GM13976 (cell line): ENCODE measurements at regions not wholly inside any gene's neighbourhood (a gene's known extent, or its start where the extent isn't known, plus 50 kb on each side); places are given as distances from the start of the nearest gene placed in this dataset.
"Not testable (repeated sequence)": the region's sequence is repeated elsewhere in the genome, so short reads cannot be mapped to it uniquely, and the experiment has no call there.

ENCODE experiments used
- DNase-seq: peaks from one replicate; pipeline ENCODE4 v3.0.0; 2012; ENCODE audit warnings: low spot score
- CTCF ChIP-seq: IDR thresholded peaks from 2 replicates; pipeline ENCODE4 v1.5.1; 2012; ENCODE audit warnings: borderline replicate concordance, mild to moderate bottlenecking; ENCODE audit not compliant: insufficient read depth; ENCODE audit errors: extremely low read depth, missing control alignments, control extremely low read depth
- in situ Hi-C: fragments of 300-500 bp; cut with MboI; formaldehyde crosslinking; loops from one replicate; pipeline ENCODE4 v1.12.0; 2022; ENCODE audit warnings: low sequenced_read_pairs, mixed read lengths, inconsistent platforms; ENCODE audit not compliant: unreplicated experiment

- DNase-seq = no peak
- TF ChIP-seq CTCF = no peak
- in situ Hi-C loops = loop anchor here (25.0 kb wide), 1 partner anchor 204 kb away; the partner anchor contains the start of gene RUSF1
Measured at GRCh38 chr16:31715915-31716314, 157.7 kb upstream of the ZNF267 start.

- TF ChIP-seq CTCF = no peak
- no peak for DNase-seq
- in situ Hi-C loops = loop anchor here (25.0 kb wide), 1 partner anchor 207 kb away; the partner anchor contains the start of gene RUSF1
Measured at GRCh38 chr16:31718998-31719397, 154.6 kb upstream of the ZNF267 start.

- no peak for TF ChIP-seq CTCF
- in situ Hi-C loops = no loop called here
Measured at GRCh38 chr16:31727553-31727952, 146.1 kb upstream of the ZNF267 start.

GRCh38 chr16:31734265-31734664 lies 139.3 kb upstream of the ZNF267 start:
- in situ Hi-C loops = no loop called here
- no peak for TF ChIP-seq CTCF

More at GRCh38 chr16:31727553-31727952, 146.1 kb upstream of the ZNF267 start:
- DNase-seq = no peak

GRCh38 chr16:31745098-31745497 lies 128.5 kb upstream of the ZNF267 start:
- in situ Hi-C loops = not testable (repeated sequence)

More at GRCh38 chr16:31734265-31734664, 139.3 kb upstream of the ZNF267 start:
- DNase-seq = no peak

GRCh38 chr16:31745900-31746299 lies 127.7 kb upstream of the ZNF267 start:
- in situ Hi-C loops = no loop called here
- DNase-seq = no peak
- no peak for TF ChIP-seq CTCF

More at GRCh38 chr16:31745098-31745497, 128.5 kb upstream of the ZNF267 start:
- DNase-seq = not testable (repeated sequence)

GRCh38 chr16:31754998-31755615 lies 118.5 kb upstream of the ZNF267 start:
- no peak for TF ChIP-seq CTCF
- no peak for DNase-seq
- in situ Hi-C loops = no loop called here
